Renal cortical epithelial cell (primary cell): ENCODE measurements at regions not wholly inside any gene's neighbourhood (a gene's known extent, or its start where the extent isn't known, plus 50 kb on each side); places are given as distances from the start of the nearest gene placed in this dataset.
"Not testable (repeated sequence)": the region's sequence is repeated elsewhere in the genome, so short reads cannot be mapped to it uniquely, and the experiment has no call there.

Source experiments
- DNase-seq: peaks from one replicate; pipeline ENCODE4 v3.0.0-alpha.2; 2011; ENCODE audit warnings: low read depth

DNA sequence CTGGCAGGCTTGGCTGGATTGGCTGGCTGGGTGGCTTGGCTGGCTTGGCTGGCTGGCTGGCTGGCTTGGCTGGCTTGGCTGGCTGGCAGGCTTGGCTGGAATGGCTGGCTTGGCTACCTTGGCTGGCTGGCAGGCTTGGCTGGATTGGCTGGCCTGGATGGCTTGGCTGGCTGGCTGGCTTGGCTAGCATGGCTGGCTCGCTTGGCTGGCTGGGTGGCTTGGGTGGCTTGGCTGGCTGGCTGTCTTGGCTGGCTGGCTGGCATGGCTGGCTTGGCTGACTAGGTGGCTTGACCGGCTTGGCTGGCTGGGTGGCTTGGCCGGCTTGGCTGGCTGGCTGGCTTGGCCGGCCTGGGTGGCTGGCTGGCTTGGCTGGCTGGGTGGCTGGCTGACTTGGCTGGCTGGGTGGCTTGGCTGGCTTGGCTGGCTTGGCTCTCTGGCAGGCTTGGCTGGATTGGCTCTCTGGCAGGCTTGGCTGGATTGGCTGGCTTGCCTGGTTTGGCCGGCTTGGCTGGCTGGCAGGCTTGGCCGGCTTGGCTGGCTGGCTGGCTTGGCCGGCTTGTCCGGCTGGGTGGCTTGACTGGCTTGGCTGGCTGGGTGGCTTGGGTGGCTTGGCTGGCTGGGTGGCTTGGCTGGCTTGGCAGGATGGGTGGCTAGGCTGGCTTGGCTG, 440.9 kb downstream of the GOLGA6L6 start:
- not testable (repeated sequence) for DNase-seq

DNA sequence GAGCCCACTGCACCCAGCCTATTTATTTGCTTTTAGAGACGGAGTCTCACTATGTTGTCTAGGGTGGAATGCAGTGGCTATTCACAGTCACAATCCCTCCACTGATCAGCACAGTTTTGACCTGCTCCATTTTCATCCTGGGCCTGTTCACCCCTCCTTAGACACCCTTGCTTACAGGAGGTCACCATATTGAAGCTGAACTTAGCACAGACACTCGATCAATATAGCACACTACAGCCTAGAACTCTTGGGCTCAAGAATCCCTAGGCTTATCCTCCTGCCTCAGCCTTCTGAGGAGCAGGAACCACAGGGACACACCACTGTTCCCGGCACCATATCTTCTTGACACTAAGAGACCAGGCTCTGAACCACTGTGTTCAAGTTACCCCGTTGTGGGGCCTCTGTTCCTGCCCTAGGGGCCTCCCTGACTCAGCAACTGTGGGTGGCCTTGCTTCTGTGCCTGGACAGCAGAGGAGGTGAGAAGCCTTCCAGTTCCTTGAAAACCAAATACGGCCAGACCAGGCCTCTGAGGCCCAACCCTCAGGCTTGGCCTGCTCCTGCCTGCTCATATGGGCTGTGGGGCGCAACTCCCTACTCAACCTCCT, 445.8 kb downstream of the GOLGA6L6 start:
- not testable (repeated sequence) for DNase-seq

DNA sequence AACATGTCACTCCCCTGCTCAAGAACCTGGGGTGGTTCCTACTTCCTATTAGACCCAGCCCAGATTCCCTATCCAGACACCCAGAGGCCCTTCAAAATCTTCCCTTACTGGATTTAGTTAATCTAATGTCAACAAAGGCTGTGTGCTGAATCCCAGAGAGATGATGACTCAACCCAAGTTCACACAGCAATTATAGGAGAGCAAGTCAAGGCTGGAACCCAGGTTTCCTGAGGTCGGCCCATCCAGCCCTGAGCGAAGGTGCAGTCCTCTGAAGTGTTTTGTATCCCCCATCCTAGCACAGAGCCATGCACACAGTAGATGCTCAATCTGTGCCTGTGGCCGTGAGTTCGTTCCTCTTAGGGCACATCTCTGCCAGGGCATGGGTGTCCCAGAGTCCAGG, 452.1 kb downstream of the GOLGA6L6 start:
- not testable (repeated sequence) for DNase-seq

DNA sequence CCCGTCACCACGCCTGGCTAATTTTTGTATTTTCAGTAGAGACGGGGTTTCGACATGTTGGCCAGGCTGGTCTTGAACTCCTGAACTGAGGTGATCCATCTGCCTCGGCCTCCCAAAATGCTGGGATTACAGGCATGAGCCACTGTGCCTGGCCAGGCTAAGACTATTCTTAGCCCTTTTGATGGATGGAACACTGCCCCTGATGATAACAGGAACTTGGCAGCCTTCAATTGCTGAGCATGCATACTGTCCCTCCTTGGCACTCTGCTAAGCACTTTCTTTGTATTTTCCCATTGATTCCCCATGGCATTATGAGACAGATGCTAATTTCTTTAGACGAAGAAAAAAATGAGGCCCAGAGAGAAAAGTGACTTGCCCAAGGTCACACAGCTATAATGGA, 457.6 kb downstream of the GOLGA6L6 start:
- not testable (repeated sequence) for DNase-seq

DNA sequence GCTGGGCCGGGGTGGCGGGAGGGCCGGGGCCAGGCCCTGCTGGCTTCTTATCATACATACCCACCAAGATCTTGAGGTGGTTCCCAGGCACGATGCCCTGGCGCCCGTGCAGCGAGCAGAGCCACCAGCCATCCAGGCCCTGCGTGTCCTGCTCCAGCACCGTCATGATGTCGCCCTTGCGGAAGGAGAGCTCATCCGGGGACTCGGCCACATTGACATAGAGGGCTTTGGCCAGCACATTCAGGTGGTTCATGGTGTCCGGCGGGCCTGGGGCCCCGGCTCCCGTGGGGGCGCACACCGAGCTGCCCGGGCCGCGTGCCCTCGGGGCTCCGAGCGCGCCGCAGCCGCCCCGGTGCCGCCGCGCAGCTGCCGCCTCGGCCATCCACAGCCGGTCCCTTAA, 467.5 kb downstream of the GOLGA6L6 start:
- DNase-seq = not testable (repeated sequence)

DNA sequence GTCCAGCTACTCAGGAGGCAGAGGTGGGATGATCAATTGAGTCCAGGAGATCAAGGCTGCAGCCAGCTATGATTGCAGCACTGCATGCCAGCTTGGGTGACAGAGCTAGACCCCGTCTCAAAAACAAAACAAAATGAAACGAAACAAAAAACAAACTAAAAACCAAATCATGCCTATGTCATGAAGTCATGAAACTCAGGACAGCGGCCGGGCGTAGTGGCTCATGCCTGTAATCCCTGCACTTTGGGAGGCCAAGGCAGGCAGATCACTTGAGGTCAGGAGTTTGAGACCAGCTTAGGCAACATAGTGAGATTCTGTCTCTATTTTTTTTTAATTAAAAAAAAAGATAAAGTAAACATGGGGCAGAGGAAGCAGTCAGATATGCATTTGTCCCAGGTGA, 472.6 kb downstream of the GOLGA6L6 start:
- not testable (repeated sequence) for DNase-seq

DNA sequence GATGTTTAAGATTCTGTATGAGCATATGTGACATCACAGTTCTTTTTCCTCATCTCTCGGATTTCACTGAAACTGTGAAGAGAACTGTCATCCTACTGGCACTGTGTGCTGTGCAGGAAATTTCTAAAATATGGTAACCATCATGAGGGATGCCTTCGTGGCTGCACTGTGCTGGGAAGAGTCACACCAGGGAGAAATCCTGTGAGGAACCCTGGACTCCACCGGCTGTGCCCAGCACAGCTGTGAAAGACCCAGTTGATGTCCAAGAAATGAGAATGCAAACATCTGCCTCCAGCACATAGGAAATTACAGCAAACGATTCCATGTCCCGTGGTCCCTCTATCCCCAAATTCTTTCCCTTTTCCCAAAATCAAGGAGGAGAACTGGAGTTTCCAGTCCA, 475.4 kb downstream of the GOLGA6L6 start:
- not testable (repeated sequence) for DNase-seq

DNA sequence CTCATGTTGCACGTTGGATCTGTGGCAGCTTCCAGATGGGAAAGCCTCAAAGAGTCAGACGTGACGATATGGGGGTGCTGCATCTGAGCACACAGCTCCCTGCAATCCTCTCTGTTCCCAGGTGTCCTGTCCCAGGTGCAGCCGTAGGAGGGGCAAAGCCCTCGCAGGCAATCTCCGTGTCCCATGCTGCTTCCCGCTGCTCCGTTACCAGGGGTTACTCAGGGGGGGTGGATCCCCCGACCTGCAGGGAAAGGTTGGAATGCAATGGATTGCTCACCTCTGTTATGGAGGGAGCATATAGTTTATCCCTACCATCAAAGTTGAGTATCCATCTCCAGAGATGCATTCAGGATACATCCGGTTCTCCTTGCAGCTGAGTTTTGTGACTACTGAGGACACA, 476.1 kb downstream of the GOLGA6L6 start:
- DNase-seq = not testable (repeated sequence)

DNA sequence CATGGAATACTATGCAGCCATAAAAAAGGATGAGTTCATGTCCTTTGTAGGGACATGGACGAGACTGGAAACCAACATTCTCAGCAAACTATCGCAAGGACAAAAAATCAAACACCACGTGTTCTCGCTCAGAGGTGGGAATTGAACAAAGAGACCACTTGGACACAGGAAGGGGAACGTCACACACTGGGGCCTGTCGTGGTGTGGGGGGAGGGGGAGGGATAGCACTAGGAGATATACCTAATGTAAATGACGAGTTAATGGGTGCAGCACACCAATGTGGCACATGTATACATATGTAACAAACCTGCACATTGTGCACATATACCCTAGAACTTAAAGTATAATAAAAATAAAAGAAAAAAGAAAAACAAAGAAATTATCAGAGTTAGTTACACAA, 478.4 kb downstream of the GOLGA6L6 start:
- DNase-seq = not testable (repeated sequence)

DNA sequence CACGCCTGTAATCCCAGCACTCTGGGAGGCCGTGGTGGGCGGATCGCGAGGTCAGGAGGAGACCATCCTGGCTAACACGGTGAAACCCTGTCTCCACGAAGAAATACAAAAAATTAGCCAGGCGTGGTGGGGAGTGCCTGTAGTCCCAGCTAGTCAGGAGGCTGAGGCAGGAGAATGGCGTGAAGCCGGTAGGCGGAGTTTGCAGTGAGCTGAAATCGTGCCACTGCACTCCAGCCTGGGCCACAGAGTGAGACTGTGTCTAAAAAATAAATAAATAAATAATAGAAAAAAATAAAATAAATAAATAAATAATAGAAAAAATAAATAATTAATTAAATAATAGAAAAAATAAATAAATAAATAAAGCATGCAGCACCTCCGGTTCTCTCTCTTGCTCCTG, 480.8 kb downstream of the GOLGA6L6 start:
- not testable (repeated sequence) for DNase-seq

DNA sequence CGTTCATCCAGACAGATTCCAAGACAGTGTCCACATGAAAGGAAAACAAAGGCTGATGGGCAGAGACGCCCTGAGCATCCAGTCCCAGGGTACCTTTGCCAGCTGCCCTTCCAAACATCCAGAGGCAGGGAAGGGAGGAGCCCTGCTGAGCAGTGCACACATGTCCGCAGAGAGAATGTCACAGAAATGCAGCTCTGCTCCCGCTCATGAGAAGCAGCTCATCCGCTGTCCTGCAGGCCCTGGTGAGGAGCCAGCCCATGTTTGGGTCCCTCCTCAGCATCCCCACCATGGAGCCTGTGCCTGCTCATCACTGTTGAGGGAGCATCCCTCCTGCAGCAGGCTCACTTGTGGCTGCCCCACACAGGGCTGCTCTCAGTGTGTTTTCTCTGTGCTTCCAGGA, 484.7 kb downstream of the GOLGA6L6 start:
- DNase-seq = not testable (repeated sequence)

DNA sequence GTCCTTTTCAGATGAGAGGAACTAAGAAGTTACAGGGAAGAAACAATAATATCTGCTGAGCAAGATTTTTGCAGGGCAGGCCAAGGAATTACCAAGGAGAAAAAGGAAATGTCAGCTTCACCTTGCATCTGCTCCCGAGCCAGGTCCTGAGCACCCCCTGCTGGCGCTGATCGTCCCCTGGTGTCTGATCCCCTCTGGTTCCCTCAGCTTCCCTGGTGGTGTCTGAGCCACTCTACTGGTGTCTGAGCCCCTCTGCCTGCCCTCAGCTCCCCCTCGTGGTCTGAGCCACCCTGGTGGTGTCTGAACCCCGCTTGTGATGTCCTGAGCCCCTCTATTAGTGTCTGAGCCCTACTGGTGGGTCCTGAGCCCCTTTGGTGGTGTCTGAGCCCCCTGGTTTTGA, 485.7 kb downstream of the GOLGA6L6 start:
- DNase-seq = not testable (repeated sequence)

DNA sequence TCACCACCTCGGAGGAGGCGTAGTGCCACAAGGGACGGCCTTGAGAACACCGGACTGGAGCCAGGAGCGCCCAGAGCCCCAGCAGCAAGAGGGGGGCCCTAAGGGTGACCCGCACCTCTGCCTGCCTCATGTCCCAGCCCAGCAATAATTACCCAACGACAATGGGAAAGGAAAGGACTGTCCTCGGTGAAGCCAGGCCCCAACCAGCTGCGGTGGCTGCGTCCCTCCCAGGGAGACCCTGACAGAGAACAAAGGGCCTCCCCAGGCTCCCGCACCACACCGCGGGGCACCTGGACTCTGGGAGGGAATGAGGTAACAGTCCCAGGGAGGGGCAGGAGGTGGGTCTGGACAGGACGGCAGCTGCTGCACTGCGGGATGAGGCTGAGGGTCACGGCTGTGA, 493.4 kb downstream of the GOLGA6L6 start:
- not testable (repeated sequence) for DNase-seq

DNA sequence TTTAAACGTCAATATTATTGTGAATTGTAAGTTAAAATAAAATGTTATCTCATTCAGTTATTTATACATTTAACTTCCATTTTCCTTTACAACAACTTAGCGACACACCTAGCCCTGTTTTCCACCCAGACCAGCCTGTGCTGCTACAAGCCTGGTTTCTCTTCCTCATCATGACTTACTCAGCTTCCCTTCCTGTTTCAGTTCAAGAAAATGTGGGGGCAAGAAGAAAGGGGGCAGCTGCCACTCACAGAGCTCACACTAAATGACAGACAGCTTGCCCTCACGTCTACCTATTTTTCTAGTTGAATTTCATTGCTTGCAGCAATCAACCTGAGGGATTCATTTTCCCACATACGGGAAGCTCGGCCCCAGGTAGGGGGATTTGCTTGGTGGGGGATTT, 496.4 kb downstream of the GOLGA6L6 start:
- DNase-seq = not testable (repeated sequence)

DNA sequence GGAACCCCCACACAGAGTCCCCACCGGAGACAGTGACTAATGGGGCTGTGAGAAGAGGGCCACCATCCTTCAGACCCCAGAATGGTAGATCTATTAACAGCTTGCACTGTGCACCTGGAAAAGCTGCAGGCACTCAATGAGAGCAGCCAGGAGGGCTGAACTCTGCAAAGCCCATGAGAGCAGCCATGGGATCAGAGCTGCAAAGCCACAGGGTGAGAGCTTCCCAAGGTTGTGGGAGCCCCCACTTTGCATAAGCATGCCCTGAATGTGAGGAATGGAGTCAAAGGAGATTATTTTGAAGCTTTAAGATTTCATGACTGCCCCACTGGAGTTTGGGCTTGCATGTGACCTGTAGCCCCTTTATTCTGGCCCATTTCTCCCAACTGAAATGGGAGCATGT, 500.9 kb downstream of the GOLGA6L6 start:
- not testable (repeated sequence) for DNase-seq

DNA sequence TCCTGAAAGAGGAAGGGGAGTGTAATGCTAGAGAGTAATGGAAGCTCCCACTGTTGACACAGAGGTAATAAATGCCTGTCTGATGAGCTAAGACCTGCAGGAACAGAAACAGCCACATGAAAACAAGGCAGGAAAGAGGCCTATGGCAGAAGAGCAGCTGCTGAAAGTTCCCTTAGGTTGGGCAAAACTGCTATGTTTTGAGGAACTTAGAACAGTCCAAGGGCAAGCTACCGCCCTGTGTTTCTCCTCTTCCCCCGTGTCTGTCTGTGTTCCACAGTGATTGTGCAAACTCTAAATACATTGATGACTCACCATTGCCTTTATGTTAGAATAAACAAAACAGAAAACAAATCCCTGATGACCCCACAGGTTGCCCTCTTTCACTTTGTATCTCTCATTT, 516.6 kb downstream of the GOLGA6L6 start:
- not testable (repeated sequence) for DNase-seq

DNA sequence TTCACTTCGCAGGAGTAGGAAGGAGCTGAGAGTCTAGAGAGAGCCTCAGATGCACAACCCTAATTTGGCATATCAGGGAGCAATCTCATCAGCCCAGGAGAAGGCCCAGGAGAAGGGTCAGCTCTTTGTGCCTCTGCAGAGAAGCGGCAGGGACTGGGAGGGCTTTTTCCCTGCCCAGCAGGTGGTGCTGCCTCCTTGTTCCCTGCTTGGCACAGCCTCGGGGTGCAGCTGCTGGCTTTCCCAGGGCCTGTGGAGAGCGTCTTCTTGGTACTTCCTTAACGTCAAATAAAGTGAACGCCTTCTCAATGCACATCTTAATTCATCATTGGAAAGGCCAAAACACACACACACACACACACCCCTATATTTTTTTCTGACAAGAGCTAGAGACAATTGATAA, 519.3 kb downstream of the GOLGA6L6 start:
- DNase-seq = not testable (repeated sequence)

DNA sequence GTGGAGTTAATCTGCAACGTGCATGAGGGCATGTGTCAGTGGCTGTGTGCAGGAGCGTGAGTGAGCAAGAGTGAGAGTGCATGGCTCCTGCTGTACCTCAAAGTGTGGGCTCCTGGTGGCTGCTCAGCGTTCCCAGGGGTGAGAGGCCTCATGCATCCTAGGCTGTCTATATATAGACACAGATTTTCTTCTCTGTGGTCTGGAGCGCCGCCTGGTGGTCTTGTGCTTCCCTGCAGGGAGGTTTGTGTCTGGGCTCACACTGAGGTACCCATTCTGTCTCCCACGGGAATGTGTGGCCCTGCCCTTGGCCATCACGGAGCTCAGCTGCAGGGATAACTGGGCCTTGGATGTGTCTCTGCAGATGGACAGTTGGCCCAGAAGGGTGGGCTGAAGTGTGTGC, 520.2 kb downstream of the GOLGA6L6 start:
- not testable (repeated sequence) for DNase-seq

DNA sequence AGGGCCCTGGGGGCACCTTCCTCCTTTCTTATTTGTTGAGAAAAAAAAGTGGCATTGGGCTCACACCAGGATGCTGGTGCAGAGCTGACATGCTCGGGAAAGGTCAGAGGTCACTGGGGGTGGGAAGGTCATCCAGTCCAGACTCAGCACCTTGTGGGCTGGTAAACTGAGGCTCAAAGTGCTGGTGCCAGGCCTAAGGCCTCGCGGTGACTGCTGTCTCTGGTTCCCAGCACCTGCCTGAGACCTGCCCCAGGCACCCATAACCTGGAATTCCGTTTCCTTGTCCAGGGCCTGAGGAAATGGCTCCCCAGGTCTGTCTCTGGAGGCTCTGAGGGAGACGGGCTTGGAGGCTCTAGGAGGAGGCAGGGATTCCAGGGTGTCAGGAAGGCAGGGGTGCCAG, 521.0 kb downstream of the GOLGA6L6 start:
- not testable (repeated sequence) for DNase-seq

DNA sequence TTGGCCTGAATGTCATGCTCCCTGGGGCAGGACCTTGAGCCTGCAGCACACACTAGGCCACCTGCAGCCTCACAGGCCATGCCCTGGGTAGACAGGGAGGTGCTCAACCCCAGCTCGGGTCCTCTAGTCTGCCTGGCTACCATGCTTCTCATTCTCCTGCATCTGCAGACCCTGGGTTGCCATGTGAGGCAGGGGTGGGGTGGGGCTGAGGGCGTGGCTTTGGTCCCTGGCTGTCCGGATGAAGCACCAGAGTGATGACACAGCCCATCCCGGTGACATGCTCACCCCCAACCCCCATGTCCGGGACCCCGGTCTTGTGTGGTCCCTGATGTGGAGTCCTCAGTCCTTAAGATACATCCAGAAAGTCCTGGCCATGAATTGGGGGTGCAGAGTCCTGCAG, 521.8 kb downstream of the GOLGA6L6 start:
- DNase-seq = not testable (repeated sequence)

DNA sequence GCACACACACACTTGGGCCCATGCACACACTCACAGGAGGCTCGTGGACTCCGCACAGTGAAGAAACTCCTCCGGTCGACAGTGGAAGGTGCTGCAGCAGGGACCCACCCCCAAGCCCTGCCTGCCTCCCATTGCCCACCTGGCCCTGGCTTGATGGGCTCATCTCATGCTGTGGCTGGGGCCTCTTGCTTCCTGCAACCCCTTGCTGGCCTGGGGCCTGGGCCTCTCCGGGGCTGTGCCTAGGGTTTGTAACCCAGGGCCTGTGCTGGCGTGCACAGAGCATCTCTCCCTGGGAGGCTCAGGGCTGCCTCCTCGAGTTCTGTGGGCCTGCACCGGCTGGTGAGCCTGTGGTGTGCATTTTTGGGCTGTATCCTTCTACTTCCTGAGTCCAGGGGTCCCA, 524.0 kb downstream of the GOLGA6L6 start:
- not testable (repeated sequence) for DNase-seq

DNA sequence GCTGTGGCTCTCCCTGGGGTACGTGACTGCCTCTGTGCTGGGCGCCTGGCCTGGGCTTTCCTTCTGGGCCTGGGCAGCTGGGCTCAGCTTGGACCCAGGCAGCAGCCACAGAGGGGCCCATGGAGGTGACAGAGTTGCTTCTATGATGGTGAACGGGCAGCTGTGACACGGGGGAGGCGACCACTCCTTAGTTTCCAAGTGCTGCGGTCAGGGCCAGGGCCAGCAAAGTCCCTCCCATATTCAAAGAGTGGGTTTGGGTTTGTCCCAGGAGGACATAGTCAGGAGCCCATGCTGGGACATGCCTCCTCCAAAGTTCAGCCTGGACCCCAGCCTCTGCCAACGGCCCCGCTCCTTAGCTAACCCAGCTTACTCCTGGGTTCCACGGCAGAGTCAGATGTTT, 524.7 kb downstream of the GOLGA6L6 start:
- not testable (repeated sequence) for DNase-seq

DNA sequence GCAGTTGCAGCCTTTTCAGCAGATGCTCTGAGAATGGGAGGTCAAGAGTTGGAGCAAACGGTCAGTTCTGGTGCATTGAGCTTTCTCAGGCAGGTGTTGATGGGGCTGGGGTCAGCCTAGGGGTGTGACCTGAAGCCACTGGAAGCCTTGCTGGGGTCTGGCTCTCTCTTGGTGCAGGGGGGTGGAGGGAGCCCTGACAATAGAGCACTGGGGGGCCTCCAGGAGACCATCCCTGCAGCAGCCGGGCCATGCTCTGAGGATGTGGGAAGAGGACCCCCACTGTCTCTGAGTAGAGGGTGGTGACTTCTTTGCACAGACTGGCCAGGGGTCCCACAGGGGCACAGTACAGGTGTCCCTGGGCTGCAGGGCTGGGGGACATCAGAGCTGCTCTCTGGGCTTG, 528.8 kb downstream of the GOLGA6L6 start:
- DNase-seq = not testable (repeated sequence)

DNA sequence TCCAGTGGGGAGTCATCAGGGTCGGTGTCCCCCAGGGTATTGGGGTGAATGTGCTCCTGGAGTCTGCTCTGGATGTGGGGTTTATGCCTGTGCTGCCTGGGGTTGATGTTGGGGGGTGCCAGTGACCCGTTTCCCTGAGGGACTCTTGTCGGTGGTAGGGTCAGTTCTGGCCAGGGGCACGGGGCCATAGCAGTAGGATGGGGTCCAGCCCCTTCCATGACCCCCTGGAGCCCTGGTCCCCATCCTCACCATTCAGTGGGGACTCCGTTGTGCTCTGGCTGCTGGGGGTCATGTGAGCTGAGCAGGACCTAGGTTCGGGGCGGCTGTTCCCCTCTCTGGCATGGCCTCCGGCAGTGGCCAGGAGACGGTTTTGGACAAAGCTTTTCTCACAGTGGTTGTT, 530.8 kb downstream of the GOLGA6L6 start:
- not testable (repeated sequence) for DNase-seq
